Heart left ventricle (tissue), 13 donors: ENCODE measurements at regions not wholly inside any gene's neighbourhood (a gene's known extent, or its start where the extent isn't known, plus 50 kb on each side); places are given as distances from the start of the nearest gene placed in this dataset.

Source experiments
- CTCF ChIP-seq, 12 donors: fragments of 200-600 bp; sonication (generic) in 4 of 12; IDR thresholded peaks; one replicate each; pipeline versions ENCODE4 v1.5.0 to v1.8.0; 2018 to 2022; ENCODE audit warnings: antibody characterized with exemption in 12 of 12, mild to moderate bottlenecking in 5 of 12
- POLR2A ChIP-seq, 2 donors: fragments of 450-650 bp; IDR thresholded peaks; one replicate each; pipeline ENCODE4 v1.6.1; 2017; ENCODE audit warnings: antibody characterized with exemption in 2 of 2, mild to moderate bottlenecking in 2 of 2, moderate library complexity in 2 of 2
- donor health status: ischemic (EF 13 %, LVEDD 7.1; RV severe dilation, severe dysfunction).
- donor health status: DM: no; HTN: yes; CAD: no.
- donor health status: DM: no; HTN: no; CAD: no.
- donor health status: ischemic (EF 25% LVEDD 6.9; RV normal size, moderate dysfunction).
- donor health status: ischemic (EF 25% LVEDD 5.7; RV mildly dilated, moderate dysfunction).
- donor health status: ischemic (EF 35%, LVEDD 5.7; RV mildly dilated, moderate dysfunction).
- donor health status: nonischemic (EF 11% LVEDD 7.7; RV severe dilation, severe dysfunction).
- donor health status: DM: yes; HTN: yes; CAD: no.
- donor health status: PGD.
- donor health status: ischemic (EF 29% LVEDD 5.4; RV normal size, mild dysfunction).
- donor health status: nonischemic (EF 23%, LVEDD 6.1; RV moderate dilation, normal function).

DNA sequence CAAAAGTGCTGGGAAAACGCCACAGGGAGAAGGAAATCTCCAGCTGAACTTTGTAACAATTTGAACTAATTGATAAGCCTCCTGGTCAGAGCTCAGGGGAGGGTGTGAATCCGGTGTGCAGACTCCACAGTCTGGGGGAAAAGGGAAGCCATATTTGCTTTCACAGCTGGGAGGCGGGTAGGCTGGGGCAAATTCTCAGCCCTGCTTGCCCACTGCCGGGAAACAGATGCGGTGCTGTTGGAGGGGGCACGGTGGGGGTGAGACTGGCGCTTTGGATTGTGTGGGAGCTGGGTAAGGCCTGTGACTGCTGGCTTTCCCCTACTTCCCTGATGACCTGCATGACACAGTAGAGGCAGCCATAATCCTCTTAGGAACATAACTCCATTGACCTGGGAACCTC, 134.8 kb downstream of the ADCYAP1 start:
- TF ChIP-seq CTCF (IDR thresholded peaks at IDR 0.05) (no peak), POLR2A (IDR thresholded peaks at IDR 0.05) (no peak)
